HG03520 (cell line): ENCODE measurements at regions not wholly inside any gene's neighbourhood (a gene's known extent, or its start where the extent isn't known, plus 50 kb on each side); places are given as distances from the start of the nearest gene placed in this dataset.

Experiments used
- ATAC-seq: cut with Tn5 transposase; IDR thresholded peaks from one replicate; pipeline ENCODE4 v1.9.1; 2021; ENCODE audit warnings: mild to moderate bottlenecking, moderate library complexity; ENCODE audit not compliant: unreplicated experiment

DNA sequence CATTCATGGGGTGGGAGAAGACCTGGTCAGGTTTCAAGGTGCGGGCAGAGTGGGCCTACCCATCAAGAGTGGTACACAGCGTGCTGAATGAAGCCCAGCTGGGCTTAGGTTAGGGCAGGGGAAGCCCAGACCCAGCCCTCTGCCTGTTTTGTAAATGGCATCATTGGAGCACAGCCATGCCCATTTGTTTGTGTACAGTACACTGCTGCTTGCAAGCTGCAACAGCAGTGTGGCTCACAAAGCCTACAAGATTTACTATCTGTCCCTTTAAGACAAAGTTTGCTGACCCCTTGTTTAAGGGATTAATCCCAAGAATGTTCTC is 230.1 kb upstream of the TNRC6C start:
- ATAC-seq = no peak

DNA sequence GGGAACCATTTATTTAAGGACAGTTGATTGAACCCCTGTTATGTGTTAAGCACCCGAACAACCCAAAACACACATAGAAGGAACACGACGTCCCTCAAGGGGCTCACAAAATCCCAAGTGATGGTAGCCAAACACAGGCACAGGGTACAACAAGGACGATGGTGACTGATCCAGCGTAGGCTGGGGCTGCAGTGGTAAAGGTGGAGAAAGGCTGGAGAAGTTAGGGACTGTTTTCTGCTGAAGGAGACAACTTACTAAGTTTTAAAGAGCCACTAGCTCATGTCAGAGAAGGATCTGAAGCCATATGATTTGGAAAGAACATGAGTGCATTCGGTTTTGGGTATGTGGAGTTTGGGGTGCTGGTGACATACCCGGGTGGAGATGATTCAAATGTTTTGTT is 229.6 kb upstream of the TNRC6C start:
- no peak for ATAC-seq

GRCh38 chr17:77729587-77729986 is 228.9 kb upstream of the TNRC6C start:
- no peak for ATAC-seq

DNA sequence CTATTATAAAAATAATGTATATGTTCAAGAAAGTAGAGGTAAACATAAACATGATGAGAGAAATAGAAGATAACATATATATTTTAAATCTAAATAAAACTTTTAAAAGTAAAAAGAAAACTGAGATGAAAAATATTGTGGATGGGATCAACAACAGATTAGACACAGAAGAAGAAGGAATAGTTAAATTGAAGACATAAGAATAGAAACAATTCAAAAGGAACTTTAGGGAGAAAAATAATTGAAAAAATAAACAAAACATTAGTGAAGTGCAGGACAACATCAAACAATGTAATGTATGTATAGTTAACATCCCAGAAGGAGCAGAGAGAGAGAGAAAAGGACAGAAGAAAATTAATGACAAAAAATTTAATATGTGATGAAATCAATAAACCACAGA is 228.1 kb upstream of the TNRC6C start:
- ATAC-seq = no peak

DNA sequence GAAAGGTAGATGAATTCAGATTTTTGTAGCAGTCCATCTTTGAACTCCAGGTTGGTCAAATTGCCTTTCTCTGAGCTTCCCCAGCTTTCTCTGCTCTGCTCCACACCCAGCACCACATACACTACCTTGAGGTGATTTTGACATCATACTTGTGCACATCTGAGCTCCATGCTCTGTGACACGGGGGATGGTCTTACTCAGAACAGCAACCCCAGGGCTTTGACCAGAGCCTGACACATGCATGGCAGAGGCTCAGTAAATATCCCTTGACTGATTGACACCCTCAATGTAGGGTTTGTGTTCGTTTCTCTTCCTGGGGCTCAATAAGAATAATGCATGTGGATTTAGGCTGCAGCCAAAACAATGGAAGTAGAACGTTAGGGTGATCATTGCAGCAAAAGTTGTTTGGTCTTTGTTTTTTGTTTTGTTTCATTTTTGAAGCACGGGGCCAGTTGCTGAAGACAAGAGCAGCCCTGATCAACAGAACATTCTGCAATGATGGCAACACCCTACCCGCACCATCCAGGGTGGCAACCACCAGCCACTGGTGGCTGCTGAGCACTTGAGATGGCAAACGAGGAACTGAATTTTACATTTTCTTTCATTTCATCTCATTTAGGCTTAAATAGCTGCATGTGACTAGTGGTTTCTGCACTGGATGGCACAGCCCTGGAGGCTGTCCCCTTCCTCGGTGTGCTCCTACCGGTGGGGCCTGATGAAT is 224.8 kb upstream of the TNRC6C start:
- ATAC-seq = no peak

GRCh38 chr17:77734371-77735080 is 224.0 kb upstream of the TNRC6C start:
- ATAC-seq = no peak

GRCh38 chr17:77735081-77735565 is 223.4 kb upstream of the TNRC6C start:
- no peak for ATAC-seq

DNA sequence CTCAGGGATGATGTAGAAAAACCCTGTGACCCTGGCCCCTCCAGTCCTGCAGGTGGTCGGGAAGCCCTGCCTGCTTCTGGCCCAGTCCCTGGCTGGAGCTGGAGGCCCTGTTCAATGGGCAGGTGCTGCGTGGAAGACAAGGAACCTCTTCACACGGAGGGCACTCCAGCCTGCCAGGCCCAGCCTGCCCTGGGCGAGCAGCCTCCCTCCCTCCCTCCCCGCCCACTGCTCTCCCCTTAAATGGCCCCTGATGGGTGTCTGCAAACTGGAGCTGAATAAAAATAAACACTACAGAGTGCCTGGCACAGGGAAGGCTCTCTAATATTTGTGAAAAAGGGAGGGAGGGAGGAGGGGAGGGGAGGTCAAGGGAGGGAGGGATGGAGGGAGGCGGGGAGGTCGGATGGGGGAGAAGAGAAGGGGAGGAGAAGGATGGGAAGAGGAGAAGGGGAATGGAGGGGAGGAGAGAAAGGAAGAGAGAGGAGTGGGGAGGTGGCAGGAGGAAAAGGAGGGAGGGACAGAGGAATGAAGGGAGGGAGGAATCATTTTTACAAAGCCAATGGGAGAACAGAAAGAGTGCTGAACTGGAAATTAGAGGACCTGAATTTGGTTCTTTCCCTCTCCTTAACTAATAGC is 222.8 kb upstream of the TNRC6C start:
- no peak for ATAC-seq

DNA sequence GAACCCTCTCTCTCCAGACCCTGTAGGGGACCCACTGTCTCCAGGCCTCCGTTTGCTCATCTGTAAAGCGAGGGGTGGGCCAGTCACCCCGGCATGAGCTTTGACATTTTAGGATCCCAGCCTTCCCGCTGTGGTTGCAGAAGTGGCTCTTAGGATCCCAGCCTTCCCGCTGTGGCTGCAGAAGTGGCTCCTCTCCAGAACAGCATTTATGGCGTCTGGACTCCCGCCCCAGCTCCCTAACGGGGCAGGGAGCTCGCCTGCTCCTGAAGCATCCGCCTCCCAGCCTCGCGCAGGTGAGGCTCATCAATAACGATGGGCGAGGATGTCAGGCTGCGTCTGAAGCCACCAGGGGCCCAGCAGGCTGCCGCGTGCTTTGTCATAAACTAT is 222.3 kb upstream of the TNRC6C start:
- no peak for ATAC-seq

- no peak for ATAC-seq
Measured at GRCh38 chr17:77736721-77737120, 221.8 kb upstream of the TNRC6C start.

- ATAC-seq = no peak
Measured at GRCh38 chr17:77737442-77738265, 220.8 kb upstream of the TNRC6C start.

- no peak for ATAC-seq
Measured at GRCh38 chr17:77738751-77739531, 219.6 kb upstream of the TNRC6C start.

DNA sequence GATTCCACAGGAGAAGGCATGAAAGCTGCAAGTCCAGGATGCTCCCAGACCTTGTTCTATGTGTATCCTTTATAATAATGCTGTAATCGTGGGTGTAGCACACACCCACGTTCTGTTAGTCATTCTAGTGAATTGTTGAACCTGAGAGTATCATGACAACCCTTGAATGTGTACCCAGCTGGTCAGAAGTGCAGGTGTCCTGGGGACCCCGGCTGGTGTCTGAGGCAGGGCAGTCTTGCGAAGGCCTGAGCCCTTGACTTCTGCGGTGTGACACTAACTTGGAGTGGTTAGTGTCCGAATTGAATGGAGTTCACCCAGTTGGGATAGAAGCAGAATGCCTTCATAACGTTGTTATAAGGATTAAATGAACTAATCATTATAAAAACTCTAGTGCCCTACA is 218.0 kb upstream of the TNRC6C start:
- ATAC-seq = no peak

DNA sequence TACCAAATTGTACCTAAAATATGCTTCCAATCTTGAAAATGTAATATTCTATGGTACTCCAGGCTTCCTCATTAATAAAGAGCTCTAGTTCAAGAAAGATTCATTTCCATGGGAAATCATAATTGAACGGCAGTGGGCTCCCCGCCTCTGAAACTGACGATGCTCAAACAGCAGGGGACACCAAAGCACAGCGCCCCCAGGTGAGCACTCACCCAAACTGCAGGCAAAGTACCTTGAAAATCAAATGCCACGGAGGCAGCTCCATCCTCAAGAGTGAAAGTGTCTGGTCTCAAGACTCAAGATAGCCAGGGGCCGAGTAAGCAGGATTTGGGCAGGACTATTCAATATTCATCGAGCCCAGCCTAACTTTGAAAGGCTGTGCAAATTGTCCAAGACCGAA is 217.4 kb upstream of the TNRC6C start:
- ATAC-seq = no peak

DNA sequence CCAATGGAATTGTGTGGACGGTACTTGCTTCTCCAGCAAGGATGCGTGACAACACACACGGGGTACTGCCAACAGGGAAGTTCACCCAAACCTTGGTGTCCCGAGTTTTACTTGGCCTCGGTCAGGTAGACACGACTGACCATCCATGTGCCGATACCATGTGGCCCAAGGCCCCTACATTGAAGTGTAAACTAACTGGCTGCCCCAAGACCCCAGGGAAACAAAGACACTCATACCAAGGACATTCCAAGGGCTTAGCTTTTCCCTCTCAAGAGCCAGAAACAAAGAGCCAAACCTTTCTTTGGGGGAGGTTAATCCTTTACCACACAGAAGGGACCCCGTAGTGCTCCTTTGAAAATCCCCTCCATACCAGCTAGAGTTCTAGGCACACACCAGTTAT is 215.9 kb upstream of the TNRC6C start:
- no peak for ATAC-seq

DNA sequence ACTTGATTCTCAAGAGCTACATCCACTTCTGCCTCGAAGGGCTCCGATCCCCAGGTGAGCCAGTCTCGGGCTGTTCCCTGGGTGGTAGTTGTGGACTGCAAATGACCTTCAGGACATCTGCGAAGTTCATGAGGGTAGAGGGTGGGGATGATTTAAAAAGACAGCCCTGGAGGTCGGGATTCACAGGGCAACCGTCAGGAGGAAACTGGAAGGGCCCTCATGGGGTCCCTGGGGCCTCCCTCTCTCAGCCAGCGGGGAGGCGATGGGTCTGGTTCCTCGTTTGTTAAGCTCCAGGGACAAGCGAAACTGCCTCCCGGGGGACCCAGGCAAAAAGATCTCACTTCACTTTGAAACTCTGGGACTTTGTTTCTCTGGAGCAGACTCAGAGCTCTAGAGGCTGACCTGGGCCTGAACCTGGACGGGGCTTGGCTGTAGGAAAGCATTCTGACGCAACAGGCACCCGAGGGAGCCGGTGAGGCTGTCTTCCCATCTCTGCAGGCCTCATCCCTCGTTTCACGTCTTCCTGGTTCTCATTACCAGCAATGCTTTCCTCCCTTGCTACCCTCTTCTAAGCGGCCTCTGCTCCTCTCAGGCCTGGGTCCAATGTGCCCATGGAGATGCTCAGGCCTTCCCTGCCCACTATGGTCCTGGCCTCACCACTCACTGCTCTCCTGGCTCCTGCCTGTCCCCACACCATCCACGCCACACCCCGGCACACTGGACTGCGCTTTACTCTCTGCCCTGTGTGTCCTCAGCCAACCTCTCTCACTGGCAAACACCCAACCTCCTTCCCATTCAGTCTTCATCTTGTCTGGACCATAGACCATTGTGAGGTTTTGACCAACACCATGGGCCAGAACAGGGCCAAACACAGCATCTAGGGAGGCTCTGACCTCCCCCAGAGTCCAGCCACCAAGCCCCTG is 214.2 kb upstream of the TNRC6C start:
- ATAC-seq = no peak

DNA sequence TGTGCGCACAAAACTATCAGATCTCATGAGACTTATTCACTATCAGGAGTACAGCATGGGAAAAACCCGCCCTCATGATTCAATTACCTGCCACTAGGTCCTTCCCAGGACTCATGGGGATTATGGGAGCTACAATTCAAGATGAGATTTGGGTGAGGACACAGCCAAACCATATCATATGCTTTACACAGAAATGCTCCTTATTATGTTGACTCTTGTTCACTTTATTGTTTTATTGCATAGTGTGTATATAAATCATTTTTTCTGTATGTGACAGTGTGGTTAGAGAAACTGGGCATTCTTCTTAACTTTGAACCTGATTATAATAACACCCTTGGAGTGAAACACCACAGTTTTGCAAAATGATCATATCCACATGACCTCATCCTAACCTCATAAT is 212.8 kb upstream of the TNRC6C start:
- no peak for ATAC-seq

DNA sequence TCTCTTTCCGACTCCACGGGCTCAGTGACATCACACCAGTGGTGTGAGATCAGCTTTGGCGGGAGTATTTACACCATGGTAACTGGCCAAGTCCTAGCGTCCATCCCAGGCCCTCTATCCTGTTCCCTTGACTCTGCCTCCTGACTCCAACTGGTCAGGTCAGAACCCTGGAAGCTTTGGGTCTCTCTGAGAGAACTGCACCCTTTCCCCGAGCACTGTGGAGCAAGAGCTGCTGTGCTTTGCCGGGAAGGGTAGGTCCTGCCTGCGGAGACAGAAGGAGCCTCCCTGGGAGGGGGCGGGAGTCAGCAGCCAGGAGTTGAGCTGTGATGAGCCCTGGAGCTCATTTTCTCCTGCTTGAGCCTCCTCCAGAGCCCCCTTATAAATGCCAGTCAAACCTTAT is 212.1 kb upstream of the TNRC6C start:
- no peak for ATAC-seq

GRCh38 chr17:77746896-77747554 is 211.5 kb upstream of the TNRC6C start:
- ATAC-seq = no peak
